Karpas-422 (cell line): ENCODE measurements at regions not wholly inside any gene's neighbourhood (a gene's known extent, or its start where the extent isn't known, plus 50 kb on each side); places are given as distances from the start of the nearest gene placed in this dataset.

Experiments
- DNase-seq: peaks from one replicate; pipeline ENCODE4 v3.0.0-alpha.2; 2015
- H2AFZ ChIP-seq: fragments of 200-600 bp; sonication (generic); 2 replicates; pipeline ENCODE4 v1.6.1; 2014; ENCODE audit warnings: antibody characterized with exemption, low read length, mixed read lengths
- H3K27ac ChIP-seq: fragments of 200-600 bp; sonication (generic); 2 replicates; pipeline ENCODE4 v1.5.1; 2014; ENCODE audit warnings: mild to moderate bottlenecking, low read length, moderate library complexity
- H3K27me3 ChIP-seq: fragments of 200-600 bp; sonication (generic); 2 replicates; pipeline ENCODE4 v1.6.1; 2014; ENCODE audit warnings: low read length, mixed read lengths
- H3K36me3 ChIP-seq: fragments of 200-600 bp; sonication (generic); 2 replicates; pipeline ENCODE4 v1.6.1; 2014; ENCODE audit warnings: low read length, mixed read lengths; ENCODE audit not compliant: insufficient read depth
- H3K4me1 ChIP-seq: fragments of 200-600 bp; sonication (generic); 2 replicates; pipeline ENCODE4 v1.6.1; 2014; ENCODE audit warnings: mild to moderate bottlenecking, low read length, mixed read lengths
- H3K4me2 ChIP-seq: fragments of 200-600 bp; sonication (generic); 2 replicates; pipeline ENCODE4 v1.6.1; 2014; ENCODE audit warnings: low read length, low read depth, mild to moderate bottlenecking; ENCODE audit not compliant: poor library complexity, severe bottlenecking
- H3K4me3 ChIP-seq: fragments of 200-600 bp; sonication (generic); 2 replicates; pipeline ENCODE4 v1.5.1; 2014; ENCODE audit warnings: mild to moderate bottlenecking, antibody characterized with exemption, low read length, mixed read lengths
- H3K79me2 ChIP-seq: fragments of 200-600 bp; sonication (generic); 2 replicates; pipeline ENCODE4 v1.6.1; 2014; ENCODE audit warnings: mild to moderate bottlenecking, low read length, mixed read lengths
- H3K9ac ChIP-seq: fragments of 200-600 bp; sonication (generic); 2 replicates; pipeline ENCODE4 v1.6.0; 2014; ENCODE audit warnings: low read length
- H3K9me2 ChIP-seq: fragments of 200-600 bp; sonication (generic), shearing (Covaris generic); replicated peaks from 2 replicates; pipeline ENCODE4 v1.6.0; 2014; ENCODE audit warnings: mild to moderate bottlenecking, low read length, moderate library complexity; ENCODE audit not compliant: insufficient read depth
- H3K9me3 ChIP-seq: fragments of 300-700, 200-600 bp; sonication (generic); 2 replicates; pipeline ENCODE4 v1.6.1; 2014; ENCODE audit warnings: low read length, mixed read lengths
- H4K20me1 ChIP-seq: fragments of 200-600 bp; sonication (generic); 2 replicates; pipeline ENCODE4 v1.6.1; 2014; ENCODE audit warnings: mild to moderate bottlenecking, antibody characterized with exemption, low read length, low read depth; ENCODE audit not compliant: insufficient read depth

- DNase-seq, result no peak
- Histone ChIP-seq H3K9ac (no peak overlapping the region), H3K79me2 (no peaks in the 10 kb centered on the region), H3K4me1 (peaks cover 8% of the 10 kb centered on the region), H3K36me3 (no peaks in the 10 kb centered on the region), H3K4me3 (no peak overlapping the region), H3K27me3 (no peaks in the 10 kb centered on the region), H2AFZ (no peak overlapping the region), H3K9me3 (no peaks in the 10 kb centered on the region), H4K20me1 (no peaks in the 10 kb centered on the region), H3K9me2 (no peaks in the 10 kb centered on the region), H3K4me2 (no peak overlapping the region), H3K27ac (no peak overlapping the region)
These were observed 177.8 kb downstream of the KIF26A start for GRCh38 chr14:104316121-104316722.

GRCh38 chr14:104316723-104317491 lies 178.5 kb downstream of the KIF26A start:
- no peaks in the 10 kb centered on the region for H4K20me1 ChIP-seq
- H3K9me2 ChIP-seq, result no peaks in the 10 kb centered on the region
- no peak overlapping the region for H2AFZ ChIP-seq
- no peaks in the 10 kb centered on the region for H3K27me3 ChIP-seq
- no peak for DNase-seq
- no peak overlapping the region for H3K27ac ChIP-seq
- no peaks in the 10 kb centered on the region for H3K9me3 ChIP-seq
- peaks cover 8% of the 10 kb centered on the region for H3K4me1 ChIP-seq
- H3K79me2 ChIP-seq, result no peaks in the 10 kb centered on the region
- H3K9ac ChIP-seq, result no peak overlapping the region
- H3K4me2 ChIP-seq, result no peak overlapping the region
- H3K4me3 ChIP-seq, result no peak overlapping the region
- H3K36me3 ChIP-seq, result no peaks in the 10 kb centered on the region

- DNase-seq, result no peak
- H3K4me1 ChIP-seq, result peaks cover 8% of the 10 kb centered on the region
- H3K27me3 ChIP-seq, result no peaks in the 10 kb centered on the region
- H2AFZ ChIP-seq, result no peak overlapping the region
- H3K9ac ChIP-seq, result no peak overlapping the region
- no peaks in the 10 kb centered on the region for H3K9me2 ChIP-seq
- H3K79me2 ChIP-seq, result no peaks in the 10 kb centered on the region
- H3K27ac ChIP-seq, result no peak overlapping the region
- H4K20me1 ChIP-seq, result no peaks in the 10 kb centered on the region
- no peaks in the 10 kb centered on the region for H3K36me3 ChIP-seq
- no peak overlapping the region for H3K4me2 ChIP-seq
- H3K9me3 ChIP-seq, result no peaks in the 10 kb centered on the region
- H3K4me3 ChIP-seq, result no peak overlapping the region
These were observed 179.1 kb downstream of the KIF26A start for GRCh38 chr14:104317492-104317805.

GRCh38 chr14:104317975-104318557 lies 179.7 kb downstream of the KIF26A start:
- no peak overlapping the region for H3K4me3 ChIP-seq
- H3K4me1 ChIP-seq, result peaks cover 8% of the 10 kb centered on the region
- no peak overlapping the region for H3K27ac ChIP-seq
- no peaks in the 10 kb centered on the region for H4K20me1 ChIP-seq
- no peaks in the 10 kb centered on the region for H3K36me3 ChIP-seq
- H3K79me2 ChIP-seq, result no peaks in the 10 kb centered on the region
- no peak overlapping the region for H3K9ac ChIP-seq
- no peak overlapping the region for H2AFZ ChIP-seq
- no peak overlapping the region for H3K4me2 ChIP-seq
- no peaks in the 10 kb centered on the region for H3K27me3 ChIP-seq
- H3K9me2 ChIP-seq, result no peaks in the 10 kb centered on the region
- DNase-seq, result no peak
- no peaks in the 10 kb centered on the region for H3K9me3 ChIP-seq

- DNase-seq, result no peak
- Histone ChIP-seq H3K36me3 (no peaks in the 10 kb centered on the region), H2AFZ (no peak overlapping the region), H3K4me3 (no peak overlapping the region), H3K9me2 (no peaks in the 10 kb centered on the region), H3K27ac (no peak overlapping the region), H3K4me1 (peaks cover 8% of the 10 kb centered on the region), H3K9ac (no peak overlapping the region), H3K27me3 (no peaks in the 10 kb centered on the region), H3K79me2 (no peaks in the 10 kb centered on the region), H4K20me1 (no peaks in the 10 kb centered on the region), H3K9me3 (no peaks in the 10 kb centered on the region), H3K4me2 (no peak overlapping the region)
These were observed 180.4 kb downstream of the KIF26A start for GRCh38 chr14:104318558-104319490.

DNA sequence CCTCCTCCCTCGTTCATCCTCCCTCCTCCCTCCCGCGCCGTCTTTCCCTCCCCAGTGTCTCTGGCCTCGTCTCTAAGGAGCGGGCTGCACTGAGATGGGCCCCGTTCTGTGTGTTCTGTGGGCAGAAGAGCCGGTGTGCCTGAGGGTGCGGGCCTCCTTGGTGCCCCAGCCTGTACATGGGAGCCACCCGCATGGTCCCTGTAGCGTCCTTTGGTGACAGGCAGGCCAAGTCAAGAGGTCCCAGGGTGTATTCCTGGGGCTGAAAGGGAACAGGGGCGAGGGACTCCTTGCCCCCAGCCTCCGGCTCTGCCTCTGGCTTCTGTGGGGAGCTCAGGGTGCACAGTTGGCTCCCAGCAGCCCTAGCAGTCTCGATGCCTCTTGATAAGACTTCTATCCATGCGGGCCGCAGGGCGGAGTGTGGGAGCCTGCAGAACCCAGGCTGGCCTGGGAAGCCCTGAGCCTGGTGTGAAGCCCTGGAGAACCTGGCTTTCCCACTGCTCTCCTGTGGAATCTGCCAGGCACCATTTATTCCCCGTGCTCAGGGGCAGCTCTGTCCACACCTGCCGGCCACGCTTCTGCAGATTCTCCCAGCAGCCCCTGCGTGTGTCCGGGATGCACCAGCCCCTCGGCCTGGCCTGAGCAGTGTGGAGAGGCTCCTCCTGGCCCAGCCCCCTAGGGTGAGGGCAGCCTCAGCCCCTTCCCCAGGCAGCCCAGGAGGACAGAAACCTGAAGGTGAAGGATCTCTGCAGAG lies 181.3 kb downstream of the KIF26A start:
- Histone ChIP-seq H3K36me3 (no peaks in the 10 kb centered on the region), H3K27ac (no peak overlapping the region), H3K4me3 (no peak overlapping the region), H3K9ac (no peak overlapping the region), H3K9me3 (no peaks in the 10 kb centered on the region), H4K20me1 (no peaks in the 10 kb centered on the region), H2AFZ (no peak overlapping the region), H3K9me2 (no peaks in the 10 kb centered on the region), H3K4me1 (peaks cover 8% of the 10 kb centered on the region), H3K79me2 (no peaks in the 10 kb centered on the region), H3K27me3 (no peaks in the 10 kb centered on the region), H3K4me2 (no peak overlapping the region)
- no peak for DNase-seq

DNA sequence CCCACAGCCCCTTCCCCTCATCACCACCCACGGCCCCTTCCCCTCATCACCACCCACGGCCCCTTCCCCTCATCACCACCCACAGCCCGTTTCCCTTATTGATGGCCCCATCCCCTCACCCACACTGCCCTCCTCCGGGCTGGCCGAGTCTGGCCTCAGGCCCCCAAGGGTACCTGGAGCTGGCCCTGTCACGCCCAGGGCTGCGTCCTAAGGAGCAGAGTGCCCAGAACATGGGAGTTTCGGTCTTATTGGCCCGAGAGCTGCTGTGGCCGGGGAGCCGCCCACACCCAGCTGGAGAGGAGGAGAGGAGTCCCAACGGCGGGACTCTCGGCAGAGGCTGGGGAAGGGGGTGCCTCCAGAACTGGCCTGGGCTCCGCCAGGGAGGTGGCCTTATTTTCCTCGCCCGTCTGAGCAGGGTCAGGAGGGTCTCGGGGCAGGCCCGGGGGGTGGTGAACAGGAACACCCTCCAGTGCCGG lies 182.3 kb downstream of the KIF26A start:
- no peaks in the 10 kb centered on the region for H3K36me3 ChIP-seq
- no peak overlapping the region for H2AFZ ChIP-seq
- no peak for DNase-seq
- H3K4me1 ChIP-seq, result no peaks in the 10 kb centered on the region
- no peaks in the 10 kb centered on the region for H3K9me2 ChIP-seq
- H3K79me2 ChIP-seq, result no peaks in the 10 kb centered on the region
- H3K27ac ChIP-seq, result no peak overlapping the region
- no peak overlapping the region for H3K4me3 ChIP-seq
- H3K4me2 ChIP-seq, result no peak overlapping the region
- H3K9ac ChIP-seq, result no peak overlapping the region
- no peaks in the 10 kb centered on the region for H3K27me3 ChIP-seq
- H3K9me3 ChIP-seq, result no peaks in the 10 kb centered on the region
- no peaks in the 10 kb centered on the region for H4K20me1 ChIP-seq
